WTC11 (cell line): ENCODE measurements at regions not wholly inside any gene's neighbourhood (a gene's known extent, or its start where the extent isn't known, plus 50 kb on each side); places are given as distances from the start of the nearest gene placed in this dataset.

ENCODE experiments used
- ATAC-seq: fragments of 200-7000 bp; cut with Tn5 transposase; 2 replicates; pipeline ENCODE4 v1.10.0; 2021; ENCODE audit warnings: mild to moderate bottlenecking, moderate library complexity
- CTCF ChIA-PET: fragments of 300-600 bp; sonication (Branson Sonifier 250); formaldehyde crosslinking; loops from one replicate; lab custom pipeline; 2021; ENCODE audit warnings: antibody characterized with exemption; lab: Charles Lee
- POLR2A ChIA-PET: fragments of 350-600 bp; sonication (Branson Sonifier 250); formaldehyde crosslinking; loops from one replicate; lab custom pipeline; 2021; ENCODE audit warnings: antibody characterized with exemption; lab: Charles Lee
- DNase-seq: peaks from one replicate; pipeline ENCODE4 v3.0.0; 2021; ENCODE audit warnings: low spot score
- H3K27ac Mint-ChIP-seq: 2 replicates; pipeline ENCODE4 v1.8.0; 2021; ENCODE audit warnings: mixed read lengths
- H3K27me3 Mint-ChIP-seq: 2 replicates; pipeline ENCODE4 v1.8.0; 2021; ENCODE audit warnings: low read depth, mild to moderate bottlenecking, moderate library complexity, mixed read lengths
- H3K36me3 Mint-ChIP-seq: 2 replicates; pipeline ENCODE4 v1.8.0; 2021; ENCODE audit warnings: mixed read lengths
- H3K4me1 Mint-ChIP-seq: 2 replicates; pipeline ENCODE4 v1.8.0; 2022; ENCODE audit warnings: mixed read lengths
- H3K4me3 Mint-ChIP-seq: 2 replicates; pipeline ENCODE4 v1.8.0; 2021; ENCODE audit warnings: mild to moderate bottlenecking, moderate library complexity, mixed read lengths
- H3K9me3 Mint-ChIP-seq: 2 replicates; pipeline ENCODE4 v1.8.0; 2021; ENCODE audit warnings: mixed read lengths
- ATF1 ChIP-seq: sonication (generic); formaldehyde crosslinking; IDR thresholded peaks from 2 replicates; pipeline ENCODE4 v1.8.1; 2023; ENCODE audit warnings: mild to moderate bottlenecking, moderate library complexity, missing genetic modification reagents
- ATF2 ChIP-seq: sonication (generic); formaldehyde crosslinking; IDR thresholded peaks from 2 replicates; pipeline ENCODE4 v1.8.1; 2022; ENCODE audit warnings: low read depth, missing genetic modification reagents, borderline replicate concordance
- E2F1 ChIP-seq: sonication (generic); formaldehyde crosslinking; IDR thresholded peaks from 2 replicates; pipeline ENCODE4 v1.8.0; 2022; ENCODE audit warnings: mild to moderate bottlenecking, missing genetic modification reagents
- EMX1 ChIP-seq: fragments of 250-450 bp; sonication (Bioruptor Pico); IDR thresholded peaks from 2 replicates; pipeline ENCODE4 v1.8.0; 2021; ENCODE audit warnings: mild to moderate bottlenecking
- ERG ChIP-seq: fragments of 250-450 bp; sonication (Bioruptor Pico); IDR thresholded peaks from 2 replicates; pipeline ENCODE4 v1.8.0; 2021; ENCODE audit warnings: mild to moderate bottlenecking
- ETV6 ChIP-seq: sonication (generic); formaldehyde crosslinking; IDR thresholded peaks from 2 replicates; pipeline ENCODE4 v1.8.1; 2022; ENCODE audit warnings: mild to moderate bottlenecking, missing genetic modification reagents
- GABPB1 ChIP-seq: sonication (generic); formaldehyde crosslinking; IDR thresholded peaks from 2 replicates; pipeline ENCODE4 v1.8.1; 2023; ENCODE audit warnings: mild to moderate bottlenecking, missing genetic modification reagents
- IRF2 ChIP-seq: sonication (generic); formaldehyde crosslinking; IDR thresholded peaks from 2 replicates; pipeline ENCODE4 v1.8.0; 2022; ENCODE audit warnings: low read depth, missing genetic modification reagents, borderline replicate concordance
- MLX ChIP-seq: sonication (generic); formaldehyde crosslinking; IDR thresholded peaks from 2 replicates; pipeline ENCODE4 v1.8.1; 2023; ENCODE audit warnings: mild to moderate bottlenecking, missing genetic modification reagents, moderate library complexity
- NR3C1 ChIP-seq: sonication (generic); formaldehyde crosslinking; conservative IDR thresholded peaks from 2 replicates; pipeline ENCODE4 v1.8.1; 2023; ENCODE audit warnings: low read depth, mild to moderate bottlenecking, missing genetic modification reagents
- RELA ChIP-seq: sonication (generic); formaldehyde crosslinking; IDR thresholded peaks from 2 replicates; pipeline ENCODE4 v1.8.1; 2022; ENCODE audit warnings: missing genetic modification reagents, mild to moderate bottlenecking, borderline replicate concordance
- SMAD3 ChIP-seq: sonication (generic); formaldehyde crosslinking; IDR thresholded peaks from 2 replicates; pipeline ENCODE4 v1.8.0; 2022; ENCODE audit warnings: missing genetic modification reagents, mild to moderate bottlenecking, borderline replicate concordance
- SMAD4 ChIP-seq: sonication (generic); formaldehyde crosslinking; IDR thresholded peaks from 2 replicates; pipeline ENCODE4 v1.8.0; 2022; ENCODE audit warnings: mild to moderate bottlenecking, missing genetic modification reagents
- SP1 ChIP-seq: sonication (generic); formaldehyde crosslinking; conservative IDR thresholded peaks from 2 replicates; pipeline ENCODE4 v1.8.1; 2022; ENCODE audit warnings: missing genetic modification reagents
- TCF7 ChIP-seq: sonication (generic); formaldehyde crosslinking; IDR thresholded peaks from 2 replicates; pipeline ENCODE4 v1.8.0; 2022; ENCODE audit warnings: mild to moderate bottlenecking, low read depth, missing genetic modification reagents, moderate library complexity
- ZNF263 ChIP-seq: sonication (generic); formaldehyde crosslinking; IDR thresholded peaks from 2 replicates; pipeline ENCODE4 v1.8.1; 2022; ENCODE audit warnings: low read depth, mild to moderate bottlenecking, moderate library complexity, missing genetic modification reagents
- ZNF425 ChIP-seq: fragments of 250-450 bp; sonication (Bioruptor Pico); conservative IDR thresholded peaks from 2 replicates; pipeline ENCODE4 v1.9.0; 2021; ENCODE audit warnings: mild to moderate bottlenecking
- ZNF671 ChIP-seq: fragments of 250-450 bp; sonication (Bioruptor Pico); IDR thresholded peaks from 2 replicates; pipeline ENCODE4 v1.8.0; 2021; ENCODE audit warnings: mild to moderate bottlenecking

GRCh38 chr9:129328355-129329042 lies 150.4 kb upstream of the IER5L start (continued):
- TF ChIP-seq SP1 (CRISPR knock-in tag) (no peak), ERG (CRISPR knock-in tag) (no peak), TCF7 (no peak), MLX (no peak), E2F1 (CRISPR knock-in tag) (no peak), ZNF263 (CRISPR knock-in tag) (no peak), SMAD4 (CRISPR knock-in tag) (no peak), RELA (CRISPR knock-in tag) (no peak), ZNF425 (no peak), NR3C1 (CRISPR knock-in tag) (no peak), GABPB1 (CRISPR knock-in tag) (no peak)

- H3K4me1 Mint-ChIP-seq: peaks cover 17% of the 10 kb centered on the region
- no peak for ATAC-seq
Observed at GRCh38 chr9:129327552-129328328, 149.7 kb upstream of the IER5L start.

More at GRCh38 chr9:129327552-129328328, 149.7 kb upstream of the IER5L start:
- Mint-ChIP-seq H3K9me3 (peaks cover 13% of the 10 kb centered on the region), H3K27me3 (0 out of 2 replicates have a peak, but pooled peaks cover 4% of the 10 kb centered on the region), H3K27ac (no peak overlapping the region), H3K36me3 (peaks cover 5% of the 10 kb centered on the region; the same call in 1 of the 2 replicates), H3K4me3 (no peak overlapping the region)
- no peak for TF ChIP-seq SMAD3
- no peak for TF ChIP-seq ZNF671 (CRISPR knock-in tag)
- no peak for TF ChIP-seq ATF1 (CRISPR knock-in tag)
- TF ChIP-seq ETV6 (CRISPR knock-in tag): no peak
- TF ChIP-seq NR3C1 (CRISPR knock-in tag): no peak
- no peak for TF ChIP-seq IRF2 (CRISPR knock-in tag)
- no peak for TF ChIP-seq ATF2 (CRISPR knock-in tag)
- TF ChIP-seq ZNF263 (CRISPR knock-in tag): no peak
- TF ChIP-seq EMX1 (CRISPR knock-in tag): no peak
- ChIA-PET POLR2A (no interaction called here), CTCF (no interaction called here)
- no peak for DNase-seq
